HepG2 (cell line): ENCODE measurements at regions not wholly inside any gene's neighbourhood (a gene's known extent, or its start where the extent isn't known, plus 50 kb on each side); places are given as distances from the start of the nearest gene placed in this dataset.
A peak's percentile ranks its signal among the peaks of the same experiment; 100 is the strongest.

ENCODE experiments used
- ATAC-seq: fragments of 200-7000 bp; cut with Tn5 transposase; 3 replicates; pipeline ENCODE4 v1.9.1; 2020; ENCODE audit warnings: mild to moderate bottlenecking, moderate library complexity
- BruUV-seq: library from RNA; stranded (reverse); fragments of 400-500 nt; replicated peaks from 2 replicates; lab custom pipeline; 2021; lab: Mats Ljungman, UMichigan
- CTCF ChIA-PET: fragments of 300-600 bp; formaldehyde crosslinking; extraction: SDS; loops from one replicate; lab custom pipeline; 2021; ENCODE audit warnings: low total read pairs, inconsistent platforms, low intra/inter-chr PET ratio; lab: Yijun Ruan, JAX
- POLR2A ChIA-PET: fragments of 350-600 bp; sonication (Branson Sonifier 250); formaldehyde crosslinking; loops from one replicate; lab custom pipeline; 2020; ENCODE audit warnings: antibody characterized with exemption, inconsistent platforms; lab: Yijun Ruan, JAX
- DNase-seq: peaks from one replicate; pipeline ENCODE4 v3.0.0-alpha.2; 2015; ENCODE audit warnings: low spot score
- FAIRE-seq: peaks from 3 replicates; lab custom pipeline; 2011; peaks lifted over from hg19 to GRCh38; lab: Jason Lieb, UNC
- H2AFZ ChIP-seq: one replicate; pipeline ENCODE4 v1.6.1; 2011; ENCODE audit warnings: low read length, inconsistent platforms
- H3K27ac ChIP-seq: fragments of 300-600 bp; 3 replicates; pipeline ENCODE4 v1.8.0; 2011; ENCODE audit warnings: mixed run types, mild to moderate bottlenecking, mixed read lengths, low read length, inconsistent platforms; ENCODE audit not compliant: insufficient read depth; ENCODE audit errors: extremely low read length
- H3K27me3 ChIP-seq, 2 experiments: fragments of 200-600 bp in 1 of 2; 2 replicates in 1 of 2; 3 replicates in 1 of 2; pipeline versions ENCODE4 v1.6.0 to v1.8.0; 2011; ENCODE audit warnings: low read length in 2 of 2, mild to moderate bottlenecking in 2 of 2, moderate library complexity in 2 of 2, inconsistent platforms in 1 of 2; ENCODE audit not compliant: insufficient read depth in 2 of 2, control insufficient read depth in 1 of 2
- H3K36me3 ChIP-seq, 2 experiments: fragments of 200-600 bp in 1 of 2; replicated peaks in 1 of 2; 2 replicates in 1 of 2; 3 replicates in 1 of 2; pipeline versions ENCODE4 v1.5.1 to v1.8.0; 2011; ENCODE audit warnings: low read length in 2 of 2, inconsistent platforms in 1 of 2; ENCODE audit not compliant: insufficient read depth in 2 of 2, control insufficient read depth in 1 of 2
- H3K4me1 ChIP-seq: 2 replicates; pipeline ENCODE4 v1.5.1; 2012; ENCODE audit warnings: low read length, inconsistent platforms; ENCODE audit not compliant: insufficient read depth
- H3K4me2 ChIP-seq: 2 replicates; pipeline ENCODE4 v1.6.0; 2011; ENCODE audit warnings: low read depth, low read length, inconsistent platforms
- H3K4me3 ChIP-seq, 3 experiments: fragments of 200-600 bp in 1 of 3; sonication (generic), shearing (Covaris generic) in 1 of 3; replicated peaks in 1 of 3; 2 replicates each; pipeline ENCODE4 v1.5.1; 2011 to 2016; ENCODE audit warnings: low read length in 3 of 3, inconsistent platforms in 2 of 3, low read depth in 2 of 3, mild to moderate bottlenecking in 2 of 3, control low read depth in 1 of 3, mixed read lengths in 1 of 3; ENCODE audit not compliant: insufficient read depth in 1 of 3
- H3K79me2 ChIP-seq: one replicate; pipeline ENCODE4 v1.6.1; 2011; ENCODE audit warnings: low read length, inconsistent platforms; ENCODE audit not compliant: insufficient read depth
- H3K9ac ChIP-seq: 2 replicates; pipeline ENCODE4 v1.6.0; 2011; ENCODE audit warnings: mild to moderate bottlenecking, low read depth, low read length, inconsistent platforms; ENCODE audit not compliant: insufficient read depth
- H3K9me3 ChIP-seq: 2 replicates; pipeline ENCODE4 v1.5.1; 2012; ENCODE audit warnings: mild to moderate bottlenecking, low read length
- H4K20me1 ChIP-seq: 2 replicates; pipeline ENCODE4 v1.6.0; 2011; ENCODE audit warnings: inconsistent platforms, mild to moderate bottlenecking, low read length, moderate library complexity; ENCODE audit not compliant: insufficient read depth
- GPN1 ChIP-seq: sonication (generic); formaldehyde crosslinking; IDR thresholded peaks from 2 replicates; pipeline ENCODE4 v1.5.1; 2020; ENCODE audit warnings: missing genetic modification reagents, borderline replicate concordance
- MAF1 ChIP-seq: sonication (generic); formaldehyde crosslinking; IDR thresholded peaks from 2 replicates; pipeline ENCODE4 v1.5.0; 2020; ENCODE audit warnings: missing genetic modification reagents, borderline replicate concordance
- NR2F6 ChIP-seq, 2 experiments: IDR thresholded peaks; 2 replicates each; pipeline ENCODE4 v1.6.1; 2016; ENCODE audit warnings: antibody characterized with exemption in 1 of 2, mild to moderate bottlenecking in 1 of 2
- SNAPC5 ChIP-seq: sonication (generic); formaldehyde crosslinking; IDR thresholded peaks from 2 replicates; pipeline ENCODE4 v1.8.1; 2023; ENCODE audit warnings: mild to moderate bottlenecking, missing genetic modification reagents, borderline replicate concordance
- TBP ChIP-seq: sonication (generic); formaldehyde crosslinking; IDR thresholded peaks from 2 replicates; pipeline ENCODE4 v1.5.0; 2020; ENCODE audit warnings: missing genetic modification reagents
- TSC22D2 ChIP-seq: sonication (generic); formaldehyde crosslinking; IDR thresholded peaks from 2 replicates; pipeline ENCODE4 v1.5.1; 2020; ENCODE audit warnings: missing genetic modification reagents, mild to moderate bottlenecking, borderline replicate concordance
- ZKSCAN5 ChIP-seq: sonication (generic); formaldehyde crosslinking; IDR thresholded peaks from 2 replicates; pipeline ENCODE4 v1.5.1; 2020; ENCODE audit warnings: mild to moderate bottlenecking, missing genetic modification reagents
- ZNF180 ChIP-seq: sonication (generic); formaldehyde crosslinking; IDR thresholded peaks from 2 replicates; pipeline ENCODE4 v1.4.0; 2020; ENCODE audit warnings: low read depth, missing genetic modification reagents, borderline replicate concordance
- ZNF629 ChIP-seq: sonication (generic); formaldehyde crosslinking; conservative IDR thresholded peaks from 2 replicates; pipeline ENCODE4 v1.5.0; 2020; ENCODE audit warnings: missing genetic modification reagents
- ZNF672 ChIP-seq: sonication (generic); formaldehyde crosslinking; IDR thresholded peaks from 2 replicates; pipeline ENCODE4 v1.8.1; 2022; ENCODE audit warnings: missing genetic modification reagents
- ZSCAN29 ChIP-seq: sonication (generic); formaldehyde crosslinking; conservative IDR thresholded peaks from 2 replicates; pipeline ENCODE4 v1.4.0; 2020; ENCODE audit warnings: mild to moderate bottlenecking, missing genetic modification reagents
- WGBS: methylation state at CpG from one replicate; pipeline ENCODE4 v1.1.6; 2017; ENCODE audit warnings: low lambda C conversion rate; 5-methylcytosine and 5-hydroxymethylcytosine counted together
- in situ Hi-C: cut with HindIII; loops from 2 replicates; pipeline ENCODE4 v1.10.0; 2017; ENCODE audit warnings: low pct_unique_long_range_greater_than_20kb; ENCODE audit not compliant: extremely low pct_ligation_motif_present
- intact Hi-C: fragments of 100-400 bp; cut with micrococcal nuclease; formaldehyde crosslinking; loops from one replicate; pipeline ENCODE4 v1.10.0; 2022; ENCODE audit not compliant: unreplicated experiment

GRCh38 chr2:224195925-224196571, 157.0 kb upstream of the SERPINE2 start:
- FAIRE-seq (no peak), ATAC-seq (no peak), DNase-seq (no peak)
- ChIA-PET CTCF (no interaction called here), POLR2A (no interaction called here)
- no TSS peak for BruUV-seq
- Histone ChIP-seq H3K27me3 (peaks cover 3 to 9% of the 10 kb centered on the region in 2 experiments; a peak in 1 of 5 replicates), H3K79me2 (no peaks in the 10 kb centered on the region), H3K4me2 (no peak overlapping the region), H2AFZ (no peak overlapping the region), H3K4me1 (no peaks in the 10 kb centered on the region), H3K36me3 (no peaks in the 10 kb centered on the region), H3K9me3 (peaks cover 4% of the 10 kb centered on the region; the same call in 1 of the 2 replicates), H3K27ac (no peak overlapping the region), H3K9ac (no peak overlapping the region), H4K20me1 (no peaks in the 10 kb centered on the region), H3K4me3 (no peak overlapping the region)
- in situ Hi-C loops, result no loop called here
- 39% methylated on average over 2 of the region's 2 CpGs for WGBS
- intact Hi-C loops, result no loop called here
- TF ChIP-seq ZSCAN29 (no peak), ZNF672 (no peak), NR2F6 (IDR thresholded peaks at IDR 0.05) (peak; percentile 54; the same call in 1 of the 2 replicates), NR2F6 (CRISPR knock-in tag; IDR thresholded peaks at IDR 0.05) (no peak)

GRCh38 chr2:224194161-224194560, 155.1 kb upstream of the SERPINE2 start:
- POLR2A ChIA-PET, result no interaction called here
- BruUV-seq, result no TSS peak

More at GRCh38 chr2:224194161-224194560, 155.1 kb upstream of the SERPINE2 start:
- H3K27me3 ChIP-seq, result peaks cover 0 to 9% of the 10 kb centered on the region in 2 experiments; a peak in 1 of 5 replicates
- no peak overlapping the region for H3K27ac ChIP-seq
- no peaks in the 10 kb centered on the region for H4K20me1 ChIP-seq
- TF ChIP-seq TSC22D2, result no peak
- TF ChIP-seq MAF1 (CRISPR knock-in tag), result no peak
- no peak for TF ChIP-seq TBP (CRISPR knock-in tag)
- no peak for TF ChIP-seq SNAPC5 (CRISPR knock-in tag)
- TF ChIP-seq ZNF629, result no peak
- no peak for TF ChIP-seq ZNF180
- no peak for TF ChIP-seq GPN1 (CRISPR knock-in tag)
- no peak for TF ChIP-seq ZKSCAN5 (CRISPR knock-in tag)
- H3K4me3 ChIP-seq, result no peak overlapping the region
- ATAC-seq (no peak), DNase-seq (no peak), FAIRE-seq (no peak)
- CTCF ChIA-PET, result no interaction called here
- no peak overlapping the region for H2AFZ ChIP-seq
- no peak overlapping the region for H3K4me2 ChIP-seq
- in situ Hi-C loops (no loop called here), intact Hi-C loops (no loop called here)
- H3K79me2 ChIP-seq, result no peaks in the 10 kb centered on the region
- no peaks in the 10 kb centered on the region for H3K4me1 ChIP-seq
- H3K9ac ChIP-seq, result no peak overlapping the region
- H3K36me3 ChIP-seq, result no peaks in the 10 kb centered on the region
- H3K9me3 ChIP-seq, result peaks cover 4% of the 10 kb centered on the region; the same call in 1 of the 2 replicates
- WGBS, result 12% methylated on average over 1 of the region's 1 CpG
